ENCODE measurements at regions not wholly inside any gene's neighbourhood (a gene's known extent, or its start where the extent isn't known, plus 50 kb on each side); places are given as distances from the start of the nearest gene placed in this dataset.
A peak's percentile ranks its signal among the peaks of the same experiment; 100 is the strongest.

DNA sequence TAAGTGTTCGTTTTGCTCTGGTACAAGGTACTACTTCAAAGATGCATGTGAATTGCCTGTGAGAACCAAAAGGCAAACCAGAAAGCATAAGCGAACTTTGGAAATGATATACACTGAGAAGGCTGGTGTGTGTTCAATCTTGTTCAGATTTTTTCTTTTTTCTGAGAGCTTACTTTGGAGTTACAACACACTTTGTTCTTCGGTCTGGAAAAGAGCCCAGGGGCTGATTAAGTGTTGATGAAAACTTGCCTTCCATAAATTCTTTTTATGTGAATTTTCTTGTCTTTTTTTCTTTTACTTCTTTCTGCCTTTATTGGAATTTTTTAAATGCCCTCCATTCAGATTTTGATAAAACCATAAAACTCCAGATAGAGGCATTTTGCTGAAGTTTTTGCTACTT lies 395.1 kb upstream of the SASH1 start:
- TF ChIP-seq, protein P1, sequence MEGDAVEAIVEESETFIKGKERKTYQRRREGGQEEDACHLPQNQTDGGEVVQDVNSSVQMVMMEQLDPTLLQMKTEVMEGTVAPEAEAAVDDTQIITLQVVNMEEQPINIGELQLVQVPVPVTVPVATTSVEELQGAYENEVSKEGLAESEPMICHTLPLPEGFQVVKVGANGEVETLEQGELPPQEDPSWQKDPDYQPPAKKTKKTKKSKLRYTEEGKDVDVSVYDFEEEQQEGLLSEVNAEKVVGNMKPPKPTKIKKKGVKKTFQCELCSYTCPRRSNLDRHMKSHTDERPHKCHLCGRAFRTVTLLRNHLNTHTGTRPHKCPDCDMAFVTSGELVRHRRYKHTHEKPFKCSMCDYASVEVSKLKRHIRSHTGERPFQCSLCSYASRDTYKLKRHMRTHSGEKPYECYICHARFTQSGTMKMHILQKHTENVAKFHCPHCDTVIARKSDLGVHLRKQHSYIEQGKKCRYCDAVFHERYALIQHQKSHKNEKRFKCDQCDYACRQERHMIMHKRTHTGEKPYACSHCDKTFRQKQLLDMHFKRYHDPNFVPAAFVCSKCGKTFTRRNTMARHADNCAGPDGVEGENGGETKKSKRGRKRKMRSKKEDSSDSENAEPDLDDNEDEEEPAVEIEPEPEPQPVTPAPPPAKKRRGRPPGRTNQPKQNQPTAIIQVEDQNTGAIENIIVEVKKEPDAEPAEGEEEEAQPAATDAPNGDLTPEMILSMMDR (IDR thresholded peaks at IDR 0.05; ENCODE audit: low read depth, low read length) = no peak
- peak; percentile 4 to 77 for DNase-seq (ENCODE audit: low read depth in 2 of 2)
- H3K4me3 ChIP-seq (replicated peaks in 1 of 2; ENCODE audit: low read depth in 2 of 2, low read length in 2 of 2) = no peak overlapping the region

DNA sequence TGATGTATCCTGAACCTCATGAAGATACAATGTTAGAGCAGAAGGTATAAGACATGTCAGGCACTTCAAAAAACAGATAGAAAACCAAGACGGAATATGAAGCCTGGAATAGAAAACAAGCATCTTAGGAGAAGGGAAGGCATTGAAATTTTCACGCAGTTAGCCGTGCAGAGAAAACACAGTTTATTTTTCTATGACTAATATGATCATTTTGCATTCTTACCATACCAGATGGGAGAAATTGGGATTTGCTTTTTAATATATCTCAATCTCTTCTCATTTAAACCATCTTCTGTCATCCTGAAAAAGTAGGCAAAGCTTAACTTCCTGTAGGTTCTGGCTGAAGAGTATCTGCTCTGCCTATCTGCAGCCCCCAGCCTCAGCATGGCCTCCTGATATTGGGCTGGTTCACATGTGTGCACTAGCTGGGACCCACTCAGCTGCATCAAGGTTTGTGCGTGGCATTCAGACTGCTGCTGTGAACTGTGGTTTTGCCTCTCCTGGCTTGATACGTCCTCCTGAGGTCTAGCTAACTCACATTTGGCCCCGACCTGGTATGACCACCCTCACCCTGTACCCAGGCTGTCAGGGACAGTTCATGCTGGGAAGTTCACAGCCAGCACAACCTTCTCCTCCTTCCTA lies 392.5 kb upstream of the SASH1 start:
- H3K4me3 ChIP-seq (replicated peaks in 1 of 2; ENCODE audit: low read depth in 2 of 2, low read length in 2 of 2) = no peak overlapping the region
- TF ChIP-seq, protein P1 (IDR thresholded peaks at IDR 0.05; ENCODE audit: low read depth, low read length) = no peak

DNA sequence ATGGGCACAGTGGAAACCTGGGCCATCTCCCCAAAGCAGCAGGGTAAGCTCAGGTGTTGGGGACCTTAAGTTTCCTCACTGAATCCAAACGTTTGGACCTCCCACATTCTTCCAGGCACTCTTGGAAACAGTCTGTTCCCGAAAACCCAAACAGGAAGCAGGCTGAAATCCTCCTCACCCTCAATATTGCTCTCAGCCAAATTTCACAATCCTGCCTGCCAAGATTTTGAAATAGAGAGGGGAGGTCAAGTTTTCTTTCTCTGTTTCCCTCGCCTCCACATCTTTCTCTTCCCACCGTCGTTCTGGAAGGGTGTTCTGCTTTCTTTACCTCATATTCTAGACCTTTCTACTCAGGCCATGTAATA lies 392.0 kb upstream of the SASH1 start:
- TF ChIP-seq, protein P1 (IDR thresholded peaks at IDR 0.05; ENCODE audit: low read depth, low read length) = no peak
- peak; percentile 27 to 77 for DNase-seq (ENCODE audit: low read depth in 2 of 2)
- H3K4me3 ChIP-seq (replicated peaks in 1 of 2; ENCODE audit: low read depth in 2 of 2, low read length in 2 of 2) = no peak overlapping the region

More for the DNA sequence above, 392.5 kb upstream of the SASH1 start:
- DNase-seq (ENCODE audit: low read depth in 2 of 2) = peak; percentile 11 to 13

DNA sequence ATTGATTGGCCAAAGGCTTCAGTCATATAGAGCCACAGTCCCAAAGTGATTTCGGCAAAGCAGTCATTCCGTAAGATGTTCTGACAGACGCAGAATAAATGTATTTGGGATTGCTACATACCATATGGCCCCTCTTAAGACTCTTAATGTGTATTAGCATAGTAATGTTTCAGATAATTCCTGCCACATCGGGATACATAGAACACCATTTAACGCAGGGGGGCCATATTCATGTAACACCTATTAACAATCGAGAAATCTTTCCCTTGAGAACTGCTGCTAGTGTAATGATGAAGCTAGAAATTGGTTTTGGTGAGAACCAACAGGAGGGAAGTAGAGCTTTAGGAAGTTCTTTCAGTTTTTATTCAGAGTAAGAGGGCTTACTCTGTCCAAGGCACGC lies 390.9 kb upstream of the SASH1 start:
- TF ChIP-seq, protein P1 (IDR thresholded peaks at IDR 0.05; ENCODE audit: low read depth, low read length) = no peak
- no peak for DNase-seq (ENCODE audit: low read depth in 2 of 2)
- H3K4me3 ChIP-seq (replicated peaks in 1 of 2; ENCODE audit: low read depth in 2 of 2, low read length in 2 of 2) = no peak overlapping the region

DNA sequence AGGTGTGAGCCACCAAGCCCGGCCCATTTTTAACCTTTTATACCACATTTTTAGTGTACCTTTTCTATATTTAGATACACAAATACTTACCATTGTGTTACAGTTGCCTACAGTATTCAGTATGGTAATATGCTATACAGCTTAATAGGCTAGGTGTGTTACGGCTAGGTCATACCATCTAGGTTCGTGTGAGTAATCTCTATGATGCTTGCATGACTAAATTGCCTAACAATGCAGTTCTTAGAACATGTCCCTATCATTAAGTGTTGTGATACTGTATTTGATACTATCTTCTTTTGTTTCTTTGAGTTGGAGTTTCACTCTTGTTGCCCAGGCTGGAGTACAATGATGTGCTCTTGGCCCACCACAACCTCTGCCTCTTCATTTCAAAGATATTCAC lies 387.7 kb upstream of the SASH1 start:
- no peak overlapping the region for H3K4me3 ChIP-seq (replicated peaks in 1 of 2; ENCODE audit: low read depth in 2 of 2, low read length in 2 of 2)
- TF ChIP-seq, protein P1 (IDR thresholded peaks at IDR 0.05; ENCODE audit: low read depth, low read length) = no peak
- no peak for DNase-seq (ENCODE audit: low read depth in 2 of 2)

DNA sequence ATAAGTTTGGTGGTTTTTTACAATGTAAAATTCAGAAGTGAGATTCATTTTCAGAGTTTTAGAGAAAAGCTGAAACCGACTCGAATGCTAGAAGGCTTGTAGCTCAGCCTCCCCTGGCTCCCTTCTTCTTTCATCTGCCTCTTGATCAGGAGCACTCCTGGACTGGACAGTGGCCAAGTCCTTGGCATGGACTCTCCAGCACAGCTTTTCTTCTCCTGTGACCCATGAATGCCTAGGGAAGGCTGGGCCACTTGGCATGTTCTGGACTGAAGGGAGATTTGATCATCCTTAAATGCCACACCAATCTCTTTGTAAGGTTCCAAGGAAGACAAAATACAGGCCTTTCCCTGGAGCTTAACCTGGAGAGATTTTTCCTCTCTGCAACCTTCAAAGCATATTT lies 384.0 kb upstream of the SASH1 start:
- DNase-seq (ENCODE audit: low read depth in 2 of 2) = no peak
- TF ChIP-seq, protein P1 (IDR thresholded peaks at IDR 0.05; ENCODE audit: low read depth, low read length) = no peak
- no peak overlapping the region for H3K4me3 ChIP-seq (replicated peaks in 1 of 2; ENCODE audit: low read depth in 2 of 2, low read length in 2 of 2)
